Adrenal gland (tissue), 9 donors: ENCODE measurements at regions not wholly inside any gene's neighbourhood (a gene's known extent, or its start where the extent isn't known, plus 50 kb on each side); places are given as distances from the start of the nearest gene placed in this dataset.
"Not testable (repeated sequence)": the region's sequence is repeated elsewhere in the genome, so short reads cannot be mapped to it uniquely, and the experiment has no call there.

Source experiments
- DNase-seq, 7 donors: peaks; one replicate each; pipeline ENCODE4 v3.0.0-alpha.2; 2019 to 2020
- H3K27ac ChIP-seq, 5 donors: fragments of 200-600 bp; sonication (generic) in 4 of 5; 1 replicate in 3 of 5; 2 replicates in 2 of 5; pipeline versions ENCODE4 v1.5.1 to v1.8.0; 2016 to 2020; ENCODE audit warnings: mild to moderate bottlenecking in 1 of 5
- H3K27me3 ChIP-seq: fragments of 200-600 bp; 2 replicates; pipeline ENCODE4 v1.8.0; 2021
- H3K36me3 ChIP-seq, 2 donors: fragments of 200-600 bp; replicated peaks in 1 of 2; 1 replicate in 1 of 2; 2 replicates in 1 of 2; pipeline versions ENCODE4 v1.5.1 to v1.8.0; 2018 to 2022
- H3K4me1 ChIP-seq, 2 donors: fragments of 200-600 bp; replicated peaks in 1 of 2; 1 replicate in 1 of 2; 2 replicates in 1 of 2; pipeline versions ENCODE4 v1.5.1 to v1.8.0; 2018 to 2021
- H3K4me3 ChIP-seq, 4 donors: fragments of 200-600 bp; sonication (generic) in 3 of 4; one replicate each; pipeline ENCODE4 v1.5.1; 2016 to 2018
- H3K9me3 ChIP-seq, 3 donors: fragments of 200-600 bp; sonication (generic) in 1 of 3; replicated peaks in 1 of 3; 1 replicate in 2 of 3; 2 replicates in 1 of 3; pipeline versions ENCODE4 v1.5.1 to v1.8.0; 2016 to 2021
- WGBS, 4 donors: extraction: QIAGEN DNeasy Blood & Tissue Kit in 2 of 4; methylation state at CpG; one replicate each; pipeline versions ENCODE4 v1.1.5 to v1.1.7; 2013 to 2017; 5-methylcytosine and 5-hydroxymethylcytosine counted together
- intact Hi-C, 2 donors: fragments of 100-400 bp; cut with DNase I; formaldehyde crosslinking; loops; one replicate each; pipeline versions ENCODE4 v1.14.1 to v1.15.0; 2022 to 2023
- donor health status: healthy with polysubstance abuse.
- donor health status: Bipolar disorder and iron deficiency.
- donor health status: DM: yes; HTN: yes; CAD: no.
- donor health status: DM: no; HTN: no; CAD: no.
- donor health status: DM: no; HTN: no; CAD: no.

- DNase-seq, H3K27ac ChIP-seq: not testable (repeated sequence)
Observed at GRCh38 chr15:84154314-84154713, 81.3 kb upstream of the GOLGA6L4 start.

GRCh38 chr15:84154787-84155186 lies 80.8 kb upstream of the GOLGA6L4 start:
- WGBS, 4 donors: 88 to 95% (median 92%) methylated on average over 8 to 9 of the region's 9 CpGs
- H3K27me3 ChIP-seq, intact Hi-C loops, H3K4me1 ChIP-seq, DNase-seq, H3K4me3 ChIP-seq, H3K9me3 ChIP-seq, H3K36me3 ChIP-seq, H3K27ac ChIP-seq: not testable (repeated sequence)

More at GRCh38 chr15:84154314-84154713, 81.3 kb upstream of the GOLGA6L4 start:
- intact Hi-C loops, H3K36me3 ChIP-seq, H3K27me3 ChIP-seq, H3K9me3 ChIP-seq, H3K4me1 ChIP-seq, H3K4me3 ChIP-seq: not testable (repeated sequence)
- WGBS, 4 donors: 72 to 85% (median 80%) methylated on average over 5 to 8 of the region's 8 CpGs

- H3K27ac ChIP-seq, H3K27me3 ChIP-seq, DNase-seq, H3K9me3 ChIP-seq, H3K36me3 ChIP-seq, H3K4me3 ChIP-seq, intact Hi-C loops, H3K4me1 ChIP-seq: not testable (repeated sequence)
- 81 to 89% (median 81%) methylated on average over 7 to 20 of the region's 22 CpGs; no CpG with 5 or more reads in 1 of the 4 donors for WGBS, 4 donors
Observed at GRCh38 chr15:84155792-84156587, 79.6 kb upstream of the GOLGA6L4 start.

GRCh38 chr15:84156588-84156840 lies 79.1 kb upstream of the GOLGA6L4 start:
- 76 to 92% (median 79%) methylated on average over 3 of the region's 3 CpGs for WGBS, 4 donors
- DNase-seq, H3K27me3 ChIP-seq: not testable (repeated sequence)

GRCh38 chr15:84157056-84157632 lies 78.4 kb upstream of the GOLGA6L4 start:
- DNase-seq, H3K36me3 ChIP-seq, H3K9me3 ChIP-seq, H3K4me3 ChIP-seq, H3K27ac ChIP-seq, H3K27me3 ChIP-seq, H3K4me1 ChIP-seq, intact Hi-C loops: not testable (repeated sequence)
- WGBS, 4 donors: 83 to 94% (median 88%) methylated on average over 6 to 11 of the region's 11 CpGs

More at GRCh38 chr15:84156588-84156840, 79.1 kb upstream of the GOLGA6L4 start:
- H3K27ac ChIP-seq, H3K36me3 ChIP-seq, H3K9me3 ChIP-seq, H3K4me3 ChIP-seq, H3K4me1 ChIP-seq, intact Hi-C loops: not testable (repeated sequence)

GRCh38 chr15:84157857-84158256 lies 77.7 kb upstream of the GOLGA6L4 start:
- H3K27me3 ChIP-seq, H3K4me3 ChIP-seq, DNase-seq, intact Hi-C loops, H3K9me3 ChIP-seq, H3K36me3 ChIP-seq, H3K4me1 ChIP-seq, H3K27ac ChIP-seq: not testable (repeated sequence)
- 63 to 85% (median 81%) methylated on average over 3 of the region's 3 CpGs for WGBS, 4 donors

GRCh38 chr15:84159346-84160269 lies 76.0 kb upstream of the GOLGA6L4 start:
- H3K4me3 ChIP-seq, DNase-seq, H3K4me1 ChIP-seq, intact Hi-C loops, H3K36me3 ChIP-seq, H3K27me3 ChIP-seq, H3K27ac ChIP-seq, H3K9me3 ChIP-seq: not testable (repeated sequence)
- WGBS, 4 donors: 84 to 95% (median 90%) methylated on average over 7 to 14 of the region's 17 CpGs

GRCh38 chr15:84164423-84165292 lies 70.9 kb upstream of the GOLGA6L4 start:
- H3K4me3 ChIP-seq, H3K4me1 ChIP-seq, H3K36me3 ChIP-seq, H3K27ac ChIP-seq, intact Hi-C loops, H3K9me3 ChIP-seq, H3K27me3 ChIP-seq, DNase-seq: not testable (repeated sequence)
- WGBS, 4 donors: 83 to 92% (median 85%) methylated on average over 5 to 8 of the region's 8 CpGs

GRCh38 chr15:84170029-84170428 lies 65.5 kb upstream of the GOLGA6L4 start:
- H3K4me3 ChIP-seq, H3K4me1 ChIP-seq, intact Hi-C loops, H3K9me3 ChIP-seq, H3K36me3 ChIP-seq, H3K27me3 ChIP-seq, H3K27ac ChIP-seq: not testable (repeated sequence)
- 77 to 84% methylated on average over 2 to 9 of the region's 19 CpGs; no CpG with 5 or more reads in 2 of the 4 donors for WGBS, 4 donors
- peak in 1 of 7 donors; percentile 15 for DNase-seq

GRCh38 chr15:84173231-84173610 lies 62.4 kb upstream of the GOLGA6L4 start:
- H3K4me3 ChIP-seq, H3K27me3 ChIP-seq, H3K9me3 ChIP-seq, H3K36me3 ChIP-seq, intact Hi-C loops, H3K4me1 ChIP-seq: not testable (repeated sequence)
- 0 to 7% (median 2%) methylated on average over 5 to 13 of the region's 22 CpGs; no CpG with 5 or more reads in 1 of the 4 donors for WGBS, 4 donors
- H3K27ac ChIP-seq: peak overlapping the region in 3 of 5 donors; percentile 51 to 73 (median 70)
- peak in 5 of 7 donors; percentile 4 to 47 (median 18) for DNase-seq
